NCI-H146 (cell line): ENCODE measurements at regions not wholly inside any gene's neighbourhood (a gene's known extent, or its start where the extent isn't known, plus 50 kb on each side); places are given as distances from the start of the nearest gene placed in this dataset.

ENCODE experiments used
- DNase-seq: peaks from one replicate; lab custom pipeline; 2025; lab: John Stamatoyannopoulos, UW

DNA sequence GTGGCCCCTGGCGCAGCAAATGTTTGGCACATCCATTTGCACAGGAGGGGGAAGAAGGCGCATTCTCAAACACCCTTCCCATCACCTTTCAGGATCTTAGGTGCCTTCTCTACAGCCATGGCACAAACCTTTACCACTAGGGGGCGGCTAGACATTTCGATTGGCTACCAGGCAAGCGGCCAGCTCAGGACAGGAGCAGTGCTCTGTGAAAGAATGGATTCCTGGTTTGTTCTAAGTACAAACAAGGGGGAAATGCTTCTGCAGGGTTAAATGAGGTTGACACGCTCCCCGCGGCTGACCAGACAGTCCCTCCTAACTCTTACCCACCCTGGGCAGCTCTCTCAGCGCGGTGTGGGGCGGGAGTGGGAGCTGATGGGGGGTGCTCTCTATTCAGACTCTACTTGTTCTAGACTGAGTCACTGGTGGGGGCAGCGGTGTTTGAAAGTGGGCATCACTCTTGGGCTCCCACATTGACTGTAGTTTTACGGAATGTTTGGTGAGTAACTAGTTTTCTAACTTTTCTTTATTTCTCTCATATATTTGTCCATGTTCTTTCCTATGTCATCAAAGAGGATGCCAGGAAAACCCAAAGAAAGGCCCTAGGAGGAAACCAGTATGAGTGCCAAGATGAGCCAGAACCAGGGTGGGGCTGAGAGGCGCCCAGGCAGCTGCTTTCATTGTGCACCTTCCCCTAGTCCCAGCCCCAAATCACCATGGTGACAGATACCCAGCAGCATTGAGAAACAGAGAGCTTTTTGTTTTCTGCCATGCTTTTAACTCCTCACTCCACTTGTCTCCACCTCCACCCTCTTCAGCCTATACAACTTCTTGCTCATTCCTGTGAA is 61.4 kb upstream of the GPR158 start:
- DNase-seq: peak; percentile 94

DNA sequence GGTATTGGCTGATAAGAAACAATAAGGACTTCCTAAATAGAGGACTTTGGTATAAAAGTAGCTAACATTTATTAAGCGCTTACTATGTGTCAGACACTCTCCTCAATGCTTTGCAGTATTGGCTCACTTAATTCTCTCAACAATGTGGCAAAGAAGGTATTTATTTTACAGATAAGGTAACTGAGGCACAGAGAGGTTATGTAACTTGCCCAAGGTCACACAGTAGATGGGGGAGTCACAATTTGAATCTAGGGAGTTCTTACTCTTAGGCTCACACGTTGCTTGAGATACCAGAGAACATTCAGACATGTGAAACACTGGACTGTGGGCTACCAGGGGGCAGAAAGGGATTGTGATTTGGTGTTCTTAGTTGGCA is 60.8 kb upstream of the GPR158 start:
- DNase-seq: no peak

- no peak for DNase-seq
These were observed 57.0 kb upstream of the GPR158 start for GRCh38 chr10:25117757-25118156.

DNA sequence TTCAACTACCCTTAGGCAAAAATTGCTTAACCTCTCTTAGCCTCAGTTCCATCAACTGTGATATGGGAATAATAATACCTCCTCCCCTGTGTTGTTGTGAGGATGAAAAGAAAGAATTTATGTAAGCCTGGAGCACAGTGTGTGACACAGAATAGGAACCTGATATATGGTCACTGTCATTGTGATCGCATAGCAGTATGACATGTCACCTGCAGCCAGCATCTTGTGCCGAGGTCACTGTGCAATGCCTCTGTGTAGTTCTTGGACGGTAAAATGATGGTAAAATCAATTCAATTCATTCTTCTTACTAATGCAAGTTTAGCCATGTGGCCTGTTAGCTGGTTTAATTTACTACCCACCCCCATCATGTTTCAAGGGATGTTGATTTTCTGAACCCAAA is 54.6 kb upstream of the GPR158 start:
- no peak for DNase-seq
